ENCODE measurements at regions not wholly inside any gene's neighbourhood (a gene's known extent, or its start where the extent isn't known, plus 50 kb on each side); places are given as distances from the start of the nearest gene placed in this dataset.

DNA sequence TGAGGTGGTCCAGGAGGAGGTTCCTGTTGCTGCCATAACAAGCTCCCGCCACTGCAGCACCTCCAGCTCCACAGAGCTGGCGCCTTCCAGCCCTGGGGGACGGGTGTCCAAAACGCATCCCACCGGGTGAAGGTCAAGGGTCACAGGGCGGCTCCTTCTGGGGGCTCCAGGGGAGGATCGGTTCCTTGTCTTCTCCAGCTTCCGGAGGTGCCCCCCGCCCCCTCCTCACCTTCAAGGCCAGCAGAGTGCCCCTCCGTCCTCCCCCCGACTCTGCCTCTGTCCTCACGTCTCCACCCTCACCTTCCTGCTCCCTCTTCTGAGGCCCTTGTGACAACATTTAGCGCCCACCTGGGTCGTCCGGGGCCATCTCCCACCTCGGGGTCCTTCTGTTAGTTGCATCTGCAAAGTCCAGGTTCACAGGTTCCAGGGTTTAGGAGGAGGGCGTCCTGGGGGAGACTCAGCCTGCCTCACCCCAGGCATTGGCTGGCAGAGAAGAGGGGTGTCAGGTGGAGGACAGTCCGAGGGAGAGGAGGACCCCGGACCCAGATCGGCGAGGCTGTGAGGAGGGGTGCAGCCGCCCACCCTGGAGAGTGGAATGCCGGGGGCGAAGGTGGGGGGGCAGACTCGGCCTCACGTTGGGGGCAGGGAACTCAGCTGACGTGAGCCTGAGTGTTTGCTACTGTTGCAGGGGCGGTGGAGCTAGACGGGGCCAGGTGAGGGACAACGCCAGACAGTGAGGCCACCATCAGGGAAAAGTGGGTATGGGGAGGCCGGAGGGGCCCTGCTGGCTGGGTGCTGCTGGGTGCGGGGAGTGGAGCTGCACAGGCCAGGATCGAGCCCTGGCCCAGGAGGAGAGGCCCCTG lies 205.5 kb upstream of the C14orf180 start:
- no peak for DNase-seq

DNA sequence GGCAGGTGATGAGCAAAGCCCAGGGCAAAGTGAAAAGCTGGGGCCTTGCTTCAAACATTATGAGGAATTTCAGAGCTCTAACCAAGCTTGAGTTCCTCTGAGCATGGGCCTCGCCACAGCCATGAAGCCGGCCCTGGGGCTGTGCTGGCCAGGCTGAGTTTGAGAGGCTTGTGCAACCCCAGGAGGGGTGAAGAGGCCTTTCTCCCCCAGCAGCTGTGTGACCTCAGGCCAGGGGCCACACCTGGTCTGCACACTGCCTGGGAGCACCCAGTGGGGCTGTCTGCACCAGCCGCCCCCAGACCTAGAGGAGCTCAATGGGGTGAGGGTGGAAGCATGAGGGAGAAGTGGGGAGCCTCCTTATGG lies 204.9 kb upstream of the C14orf180 start:
- no peak for DNase-seq

DNA sequence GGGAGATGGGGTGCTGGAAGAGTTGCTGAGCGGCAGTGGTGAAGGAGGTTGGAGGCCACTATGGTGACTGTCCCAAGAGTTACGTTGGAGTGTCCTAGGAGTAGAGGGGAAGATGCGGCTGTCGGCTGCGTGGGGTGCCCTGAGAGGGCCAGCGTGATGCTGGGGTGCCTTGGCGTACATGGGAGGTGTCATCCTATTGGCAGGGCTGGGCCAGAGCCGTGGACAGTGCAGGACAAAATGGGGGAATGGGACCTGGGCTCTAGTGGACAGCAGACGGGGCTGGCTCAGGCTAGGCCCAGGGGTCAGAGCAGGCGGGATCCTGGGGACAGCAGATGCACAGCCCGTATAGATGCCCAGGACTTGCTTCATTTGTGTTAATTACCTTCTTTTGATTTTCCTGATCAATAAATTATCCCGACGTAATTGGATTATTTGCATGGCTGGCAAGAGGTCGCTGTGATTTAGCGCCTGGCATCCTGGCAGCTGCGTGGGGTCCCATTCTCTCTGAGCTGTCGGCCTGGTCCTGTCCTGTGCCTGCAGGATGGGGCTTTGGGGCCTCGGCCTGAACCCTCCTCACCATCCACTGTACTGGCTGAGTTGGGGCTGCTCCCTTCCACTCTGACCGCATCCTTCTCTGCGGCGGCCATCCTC lies 203.9 kb upstream of the C14orf180 start:
- DNase-seq, result no peak

DNA sequence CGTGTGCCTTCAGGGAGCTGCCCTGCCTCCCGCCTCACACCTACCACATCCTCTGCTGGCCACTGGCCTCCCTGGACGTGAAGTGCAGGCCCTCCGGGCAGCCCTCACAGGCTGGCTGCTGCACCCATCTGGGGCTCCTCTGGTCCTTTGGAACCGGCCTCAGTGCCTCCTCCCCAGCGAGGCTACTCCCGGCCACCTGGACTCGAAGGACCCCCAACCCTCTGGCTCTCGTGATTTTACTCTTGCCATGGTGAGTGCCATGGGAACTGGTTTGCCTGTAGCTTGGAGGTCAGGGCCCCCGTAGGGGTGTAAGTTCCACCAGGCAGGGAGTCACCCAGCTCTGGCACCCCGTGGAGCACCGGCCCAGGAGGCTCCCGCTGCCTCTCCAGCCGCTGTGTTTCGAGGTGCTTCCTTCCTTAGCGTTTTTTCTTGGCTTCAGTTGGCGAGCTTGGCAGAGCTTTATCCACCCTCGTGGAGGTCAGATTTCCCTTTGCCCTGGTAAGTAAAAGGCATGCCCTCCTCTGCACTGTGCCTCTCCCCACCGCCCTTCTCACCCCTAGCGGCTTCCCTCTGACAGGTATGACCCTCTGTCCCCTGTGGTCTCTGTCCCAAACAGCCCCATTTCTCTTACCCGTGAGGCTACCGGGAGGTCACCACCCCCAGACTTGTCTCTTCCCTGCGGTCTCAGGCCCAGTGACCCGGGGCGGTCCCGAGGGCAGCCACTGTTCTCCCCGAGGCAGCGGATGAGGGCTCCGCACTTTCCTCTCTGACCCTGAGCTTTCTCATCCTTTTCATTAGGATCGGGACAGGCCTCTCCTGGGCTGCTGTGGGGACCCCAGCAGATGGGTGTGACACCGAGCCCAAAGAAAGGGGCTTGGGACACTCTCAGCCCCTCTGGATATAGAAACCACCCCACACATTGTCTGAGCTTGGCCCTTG lies 203.1 kb upstream of the C14orf180 start:
- no peak for DNase-seq

DNA sequence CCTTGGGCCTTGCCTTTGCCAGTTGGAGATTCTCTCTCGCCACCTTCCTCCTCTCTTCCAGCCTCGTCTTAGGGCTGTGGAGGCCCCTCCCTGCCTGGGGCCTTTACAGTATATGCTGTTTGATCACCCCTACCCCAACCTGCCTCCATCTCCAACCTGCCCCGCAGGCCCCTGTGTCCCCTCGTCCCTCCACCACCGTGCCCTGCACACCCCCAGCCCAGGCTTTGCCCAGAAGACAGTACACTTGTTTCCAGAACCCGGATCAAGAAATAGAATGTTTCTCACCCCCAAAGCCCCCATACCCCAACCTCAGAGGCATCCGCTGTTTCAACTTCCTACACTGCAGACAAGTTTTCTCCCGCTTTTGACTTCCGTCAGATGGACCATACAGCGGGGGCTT lies 202.3 kb upstream of the C14orf180 start:
- DNase-seq, result no peak

DNA sequence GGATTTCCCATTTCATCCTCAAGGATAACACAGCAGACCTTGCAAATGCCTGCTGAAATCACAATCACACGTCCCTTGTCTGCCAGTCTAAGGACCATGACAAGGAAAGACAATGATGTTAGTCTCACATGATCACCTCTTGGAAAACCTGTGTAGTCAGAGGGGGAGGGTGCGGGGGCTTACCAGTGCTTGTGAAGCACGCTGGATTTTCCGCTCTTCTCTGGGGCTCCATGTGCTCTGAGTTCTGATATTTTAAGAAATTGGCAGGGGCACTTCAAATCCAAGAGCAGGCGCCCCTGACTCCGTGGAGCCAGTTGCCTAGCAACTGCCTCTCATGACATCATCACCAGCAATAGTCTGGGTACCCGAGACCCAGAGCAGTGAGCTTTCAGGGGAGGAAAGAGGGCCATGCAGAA lies 200.9 kb upstream of the C14orf180 start:
- DNase-seq, result no peak

DNA sequence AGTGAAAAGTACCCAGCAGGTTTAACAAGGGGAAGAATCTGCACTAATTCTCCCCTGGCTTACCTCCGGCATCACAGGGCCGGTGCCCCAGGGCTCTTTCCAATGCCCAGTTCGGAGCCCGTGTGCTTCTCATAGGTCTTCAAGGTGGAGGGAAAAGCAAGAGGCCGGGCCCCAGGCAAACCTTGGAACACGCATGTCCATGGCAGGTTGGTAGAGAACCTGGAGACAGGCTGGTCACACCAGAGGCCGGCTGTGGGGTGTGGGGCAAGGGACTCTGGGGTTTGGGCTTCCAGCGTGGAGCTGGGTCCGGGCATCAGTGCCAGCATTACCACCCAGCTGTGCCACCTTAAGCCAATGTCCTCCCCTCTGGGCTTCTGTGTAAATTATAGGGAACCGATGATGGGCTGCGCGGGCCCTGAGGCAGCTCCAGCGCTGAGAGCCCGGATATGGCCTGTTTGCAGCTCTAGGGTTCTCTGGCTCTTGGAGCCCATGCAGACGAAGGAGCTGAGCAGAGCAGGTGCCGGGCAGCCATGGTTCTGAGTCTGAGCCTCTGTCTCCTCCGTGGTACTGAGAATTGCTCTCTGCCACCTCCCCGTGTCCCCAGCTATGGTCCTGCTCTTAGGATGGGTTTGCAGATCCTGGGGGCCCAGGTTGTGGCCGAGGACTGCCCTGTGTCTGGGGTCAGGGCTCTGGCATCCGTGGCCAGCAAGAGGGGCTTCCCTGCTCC lies 197.0 kb upstream of the C14orf180 start:
- DNase-seq, result no peak

DNA sequence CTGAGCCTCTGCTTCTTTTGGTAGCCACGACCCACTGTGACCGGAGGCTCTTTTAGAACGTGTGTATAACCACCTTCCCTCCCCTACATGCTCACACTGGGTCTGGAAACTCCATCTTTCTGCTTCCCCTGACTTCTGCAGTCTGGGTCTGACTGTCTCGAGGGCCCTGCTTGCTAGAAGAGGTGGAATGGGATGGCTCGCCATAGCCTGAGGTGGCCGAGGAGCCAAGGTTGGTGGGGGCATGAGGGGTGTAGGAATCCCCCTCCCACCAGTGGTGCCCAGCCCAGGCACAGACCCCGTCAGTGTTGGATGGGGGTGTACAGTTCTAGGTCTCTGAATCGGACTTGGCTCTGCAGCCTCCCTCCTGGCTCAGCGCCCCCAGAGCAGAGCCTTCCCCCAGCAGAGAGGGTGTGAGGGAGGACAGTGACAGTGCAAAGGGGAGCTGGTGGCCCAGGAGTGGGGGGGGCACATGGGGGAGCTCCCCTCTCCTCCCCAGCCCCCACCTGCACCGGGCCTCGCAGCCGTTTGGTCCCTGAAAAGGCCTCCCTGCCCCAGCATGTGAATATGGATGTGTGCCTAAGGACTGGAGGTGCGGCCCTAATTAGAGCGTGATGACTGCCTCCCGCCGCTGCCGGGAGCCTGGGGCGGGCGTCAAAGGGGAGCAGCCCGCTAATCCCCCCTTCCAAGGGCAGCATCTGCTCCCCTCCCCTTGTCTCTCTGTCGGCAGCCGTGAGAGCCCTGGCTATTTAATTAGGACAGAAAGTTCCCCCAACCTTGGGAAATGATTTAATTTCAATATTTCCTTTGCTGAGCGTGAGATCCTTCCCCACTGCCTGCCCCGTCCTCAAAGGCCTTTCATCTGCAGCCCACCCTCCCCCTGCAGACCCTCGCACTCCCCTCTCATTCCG lies 196.2 kb upstream of the C14orf180 start:
- DNase-seq, result no peak

DNA sequence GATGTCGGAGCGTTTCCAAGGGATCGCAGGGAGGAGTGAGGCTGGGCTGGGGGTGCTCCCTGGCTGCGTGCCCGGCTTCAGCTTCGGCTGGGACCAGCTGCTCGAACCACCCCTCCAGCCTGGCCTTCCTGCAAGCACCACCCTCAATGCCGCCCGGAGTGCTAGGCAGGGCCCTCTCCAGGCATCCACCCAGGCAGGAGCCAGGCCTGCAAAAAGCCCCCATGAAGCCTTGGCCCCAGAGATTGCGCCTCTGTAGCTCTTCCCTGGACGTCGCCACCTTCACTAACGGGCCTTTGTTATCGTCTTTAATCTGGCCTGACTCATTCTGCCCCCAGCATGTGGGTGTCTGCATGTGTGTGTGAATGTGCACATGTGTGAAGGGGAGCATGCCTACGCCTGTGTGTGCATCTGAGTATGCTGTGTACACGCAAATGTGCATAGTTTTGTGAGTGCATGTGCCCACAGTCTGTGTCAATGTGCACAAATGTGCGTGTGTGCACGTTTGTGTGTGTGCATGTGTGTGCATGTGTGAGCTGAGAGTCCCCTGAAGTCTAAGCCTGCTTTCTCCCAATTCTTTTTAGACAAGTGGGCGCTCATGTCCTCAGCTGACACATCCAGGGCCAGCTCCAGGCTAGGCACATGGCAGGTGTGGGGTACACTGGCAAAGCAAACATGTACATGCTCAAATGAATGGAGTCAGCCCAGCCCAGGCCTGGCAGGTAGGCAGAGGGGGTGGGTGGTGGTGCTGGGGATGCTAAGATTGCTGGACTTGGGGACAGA lies 195.4 kb upstream of the C14orf180 start:
- DNase-seq, result no peak

DNA sequence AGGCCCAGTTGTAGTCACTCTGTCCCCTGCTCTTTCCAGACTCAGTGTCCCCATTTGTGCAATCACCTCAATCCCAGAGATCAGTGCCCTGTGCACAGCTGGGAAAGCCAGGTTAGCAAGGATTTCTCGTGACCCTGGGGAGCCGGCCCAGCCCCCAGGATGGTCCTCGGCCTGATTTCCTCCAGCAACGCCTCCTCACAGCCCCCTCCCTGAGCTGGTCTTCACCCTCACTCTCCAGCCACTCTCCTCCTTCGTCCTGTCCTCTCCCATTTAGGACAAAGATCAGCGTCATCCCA lies 194.8 kb upstream of the C14orf180 start:
- DNase-seq, result no peak

DNA sequence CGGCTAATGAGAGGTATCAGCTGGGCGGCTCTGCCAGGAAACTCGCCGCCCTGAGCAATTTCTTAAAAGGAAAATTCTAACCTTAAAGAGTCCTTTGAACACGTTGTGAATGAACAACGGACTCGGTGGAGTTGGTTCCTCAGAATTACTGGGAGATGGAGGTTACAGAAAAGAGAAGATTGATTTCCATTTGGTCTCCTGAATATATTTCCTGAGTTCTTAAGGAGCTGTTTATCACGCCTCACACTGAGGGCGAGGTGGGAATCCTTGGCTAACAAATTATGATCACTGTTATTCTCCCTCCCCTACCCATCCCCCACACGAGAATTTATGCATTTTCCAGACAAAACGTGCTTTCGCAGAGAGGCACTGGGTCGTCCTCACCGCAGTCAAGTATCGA lies 194.5 kb upstream of the C14orf180 start:
- DNase-seq, result no peak

DNA sequence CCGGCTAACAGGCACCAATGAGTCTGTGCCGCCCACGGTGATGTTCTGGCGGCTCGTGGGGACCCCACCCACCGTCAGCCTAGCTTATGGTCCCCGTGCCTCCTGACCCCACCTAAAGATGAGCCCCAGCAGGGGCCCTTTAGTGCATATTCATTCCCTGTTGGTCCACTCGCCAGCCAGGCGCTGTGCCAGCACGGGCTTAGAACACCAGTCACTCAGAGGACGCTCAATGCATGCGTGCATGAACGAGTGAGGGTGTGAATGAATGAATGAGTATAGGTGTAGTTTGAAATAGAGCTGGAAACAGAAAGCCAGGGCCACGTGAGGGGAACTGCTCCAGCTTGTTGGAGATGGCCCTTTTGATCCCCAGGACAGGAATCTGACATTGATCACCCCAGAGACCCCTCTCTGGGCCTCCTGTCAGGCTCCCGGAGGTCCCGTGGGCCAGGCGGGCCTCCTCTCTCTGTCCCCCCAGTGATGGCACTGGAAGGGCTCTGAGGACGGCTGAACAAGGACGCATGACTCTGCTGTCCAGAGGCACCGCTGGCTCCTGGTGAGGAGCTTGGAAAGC lies 193.9 kb upstream of the C14orf180 start:
- DNase-seq, result no peak

DNA sequence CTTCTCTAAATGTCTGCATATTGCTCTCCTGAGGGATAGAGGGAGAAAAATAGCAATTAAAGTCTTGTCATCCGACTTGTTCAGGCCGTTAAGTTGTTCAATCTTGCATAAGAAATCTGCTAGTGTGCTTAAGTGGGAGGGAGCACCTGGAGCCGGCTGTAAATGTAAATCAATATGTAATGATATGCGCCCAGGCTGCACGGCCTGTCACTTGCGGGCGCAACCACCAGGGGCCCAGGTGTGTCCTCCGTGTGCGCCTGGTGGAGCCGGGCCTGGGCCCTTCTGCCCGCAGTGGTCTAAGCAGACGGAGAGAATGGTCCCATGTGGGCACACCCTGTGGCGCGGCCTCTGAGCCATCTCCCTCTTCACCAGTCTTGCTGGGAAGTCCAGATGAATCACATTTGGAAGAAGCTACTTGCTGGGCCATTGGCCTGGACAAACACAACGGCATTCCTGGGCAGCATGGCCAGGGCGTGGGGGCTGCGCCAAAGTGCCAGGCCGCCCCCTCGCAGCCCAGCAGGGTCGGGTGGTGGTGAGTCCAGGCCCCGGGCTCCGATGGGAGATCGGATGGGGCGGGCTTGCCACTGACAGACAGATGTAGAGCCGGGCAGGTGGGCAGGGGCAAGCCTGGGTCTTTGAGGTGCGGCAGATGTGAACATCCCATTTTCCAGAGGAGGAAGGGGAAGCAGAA lies 193.3 kb upstream of the C14orf180 start:
- no peak for DNase-seq

DNA sequence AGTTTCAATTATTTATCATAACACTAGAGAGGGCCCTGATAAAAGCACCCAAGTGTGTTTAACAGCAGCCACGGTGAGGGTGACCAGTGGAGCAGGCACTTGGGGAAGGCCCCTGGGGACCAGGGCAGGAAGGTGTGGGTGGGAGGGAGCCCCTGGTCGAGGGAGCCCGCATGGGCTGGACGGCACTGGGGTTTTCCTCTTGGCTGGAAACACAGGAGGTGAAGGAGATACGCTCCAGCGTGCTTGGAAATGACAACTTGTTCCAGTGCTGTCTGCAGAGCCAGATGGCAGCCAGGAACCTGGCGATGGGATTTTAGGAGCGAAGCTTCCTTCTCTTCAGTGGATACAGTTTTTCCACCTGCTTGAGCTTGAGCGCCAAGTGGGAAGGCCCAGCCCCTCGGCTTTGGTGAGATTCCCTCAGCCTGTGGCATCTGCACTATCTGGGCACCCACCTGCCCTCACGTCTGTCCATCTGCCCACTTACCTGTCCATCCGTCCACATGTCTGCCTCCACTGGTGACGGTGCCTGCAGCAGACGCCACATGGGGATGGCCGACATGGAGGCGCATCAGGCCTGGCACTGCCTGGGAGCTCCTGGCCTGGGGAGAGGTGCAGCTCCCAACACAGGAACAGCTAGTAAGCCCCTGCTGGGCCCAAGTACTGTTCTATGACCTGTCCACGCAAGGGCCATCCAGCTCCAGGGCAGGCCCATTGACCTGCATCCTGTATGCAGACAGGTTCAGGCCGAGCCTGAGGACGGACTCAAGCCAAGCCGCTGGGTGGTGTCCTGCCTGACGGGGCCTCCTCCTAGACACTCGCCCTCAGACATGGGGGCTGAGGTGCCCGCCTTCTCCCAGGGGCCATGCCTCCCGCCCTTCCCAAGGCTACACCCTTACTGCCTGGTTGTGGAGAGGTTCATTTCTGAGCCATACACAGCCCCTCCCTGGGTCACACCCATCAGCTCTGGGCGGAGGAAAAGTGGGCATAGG lies 192.2 kb upstream of the C14orf180 start:
- DNase-seq, result no peak

DNA sequence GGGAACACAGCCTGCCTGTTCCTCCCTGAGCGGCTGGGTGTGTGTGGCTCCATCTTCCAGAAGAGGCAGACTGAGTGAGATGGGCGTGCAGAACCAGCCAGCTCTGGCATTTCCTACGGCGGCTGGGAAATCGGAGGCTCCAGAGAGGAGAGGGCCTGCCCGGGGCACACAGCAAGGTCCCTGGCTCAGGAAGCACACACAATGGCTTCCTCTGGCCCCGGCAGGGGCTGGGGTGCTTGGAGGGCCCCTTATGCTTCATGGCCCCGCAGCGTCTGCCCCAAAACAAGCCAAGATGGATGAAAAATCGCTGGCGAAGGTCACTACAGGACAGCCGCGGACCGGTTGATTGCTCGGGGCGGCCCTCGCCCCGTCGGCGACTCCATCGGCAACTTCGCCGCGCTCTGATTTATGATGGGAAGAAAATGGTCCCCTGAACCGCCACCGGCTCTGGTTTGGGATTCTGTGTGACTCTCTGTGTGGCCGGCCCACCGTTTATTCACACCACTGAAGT lies 191.5 kb upstream of the C14orf180 start:
- DNase-seq, result no peak

DNA sequence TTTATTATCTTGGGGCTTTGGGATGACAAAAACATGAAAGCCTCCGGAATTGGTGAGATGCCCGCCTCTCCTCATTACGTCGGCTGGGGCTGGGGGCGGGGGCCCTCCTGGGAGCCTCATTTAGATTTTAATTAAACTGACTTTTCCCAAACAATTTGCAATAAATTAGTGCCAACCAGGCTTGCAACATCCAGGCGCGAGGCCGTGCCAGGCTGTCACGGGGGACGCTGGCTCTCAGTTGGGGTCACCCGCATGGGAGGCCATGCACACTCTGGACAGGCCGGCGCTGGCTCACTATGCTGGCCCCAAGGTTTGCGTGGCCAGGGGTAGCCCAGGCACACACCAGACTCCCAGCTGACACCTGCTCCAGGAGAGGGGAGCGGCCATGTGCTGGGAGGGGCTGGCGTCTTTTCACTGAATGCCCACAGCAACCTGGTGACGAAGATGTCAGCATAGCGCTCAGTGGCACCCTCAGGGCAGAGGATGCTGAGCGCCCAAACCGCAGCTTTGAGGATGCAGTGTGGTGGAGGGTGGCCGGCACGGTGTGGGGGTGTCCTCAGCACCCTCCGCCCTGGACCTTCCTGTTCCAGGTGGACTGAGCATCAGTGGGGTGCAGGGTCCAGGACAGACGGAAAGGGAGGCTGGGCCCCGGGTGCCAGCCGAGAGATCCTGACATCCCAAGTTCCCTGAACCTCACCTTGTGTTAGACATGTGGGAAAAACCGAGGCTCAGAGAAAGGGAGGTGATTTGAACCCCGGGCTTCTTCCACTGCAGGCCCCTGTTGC lies 190.8 kb upstream of the C14orf180 start:
- no peak for DNase-seq

DNA sequence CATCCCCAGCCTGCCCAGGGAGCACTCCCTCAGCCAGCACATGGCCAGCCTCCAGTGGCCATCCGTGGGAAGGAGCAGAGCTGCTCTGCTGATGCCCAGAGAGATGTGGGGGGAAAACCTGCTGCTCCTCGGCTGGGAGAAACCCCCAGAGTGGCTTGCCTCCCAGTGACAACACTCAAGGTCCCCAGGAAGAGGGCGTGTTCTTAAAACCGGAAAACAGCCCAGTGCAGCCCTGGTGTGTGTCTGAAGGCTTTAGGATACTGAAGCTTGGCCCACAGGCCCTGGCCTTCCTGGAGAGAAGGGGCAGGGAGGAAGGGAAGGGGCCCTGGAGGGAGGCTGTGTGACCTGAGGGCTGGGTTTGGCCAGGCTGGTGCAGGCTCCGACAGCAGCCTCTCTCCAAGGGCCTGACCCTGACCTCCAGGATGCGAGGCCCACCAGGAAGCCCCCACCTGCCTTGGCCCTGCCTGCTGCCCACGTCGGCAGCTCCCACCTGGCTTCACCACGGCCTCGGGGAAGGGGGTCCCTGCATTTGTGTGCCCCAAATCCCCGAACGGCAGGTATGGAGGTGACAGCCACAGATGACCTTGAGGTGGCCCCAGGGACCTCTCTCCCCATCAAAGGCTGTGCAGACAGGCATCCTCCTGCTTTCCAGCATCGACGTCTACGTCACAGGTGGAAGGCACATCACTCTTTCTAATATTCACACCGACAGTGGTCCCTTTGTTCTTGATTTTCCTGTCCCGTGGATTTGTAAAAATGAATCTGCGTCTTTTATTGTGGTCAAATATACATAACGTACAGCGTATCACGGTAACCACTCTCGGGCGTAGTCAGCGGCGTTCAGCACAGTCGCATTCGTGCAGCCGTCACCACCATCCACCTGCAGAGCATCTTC lies 190.0 kb upstream of the C14orf180 start:
- DNase-seq, result no peak
